Activated CD8-positive, alpha-beta memory T cell treated with anti-CD3 and anti-CD28 coated beads, Interleukin-2, amount 50 U/mL, for 1 hour (primary cell): ENCODE measurements at regions not wholly inside any gene's neighbourhood (a gene's known extent, or its start where the extent isn't known, plus 50 kb on each side); places are given as distances from the start of the nearest gene placed in this dataset.
"Not testable (repeated sequence)": the region's sequence is repeated elsewhere in the genome, so short reads cannot be mapped to it uniquely, and the experiment has no call there.

ENCODE experiments used
- DNase-seq: peaks from one replicate; pipeline ENCODE4 v3.0.0-alpha.2; 2020; ENCODE audit errors: extremely low read depth

DNA sequence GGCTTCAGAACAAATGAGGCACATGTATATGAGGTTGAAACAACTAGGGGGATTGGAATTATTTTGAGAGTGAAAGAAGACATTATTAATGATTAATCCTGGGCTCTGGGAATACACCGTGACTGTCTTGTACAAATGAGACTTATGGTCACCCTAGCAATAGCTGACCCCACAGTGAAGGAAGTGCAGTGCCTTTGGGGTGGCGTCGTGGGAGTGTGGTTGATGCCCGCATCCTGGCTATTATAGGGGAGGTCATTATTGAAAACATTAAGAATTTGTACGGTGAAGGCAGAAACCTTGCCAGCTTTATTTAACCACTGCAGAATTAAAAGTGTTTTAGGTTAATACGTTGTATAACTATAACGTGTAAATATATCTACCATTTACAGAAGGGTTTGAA lies 296.7 kb downstream of the CYRIA start:
- DNase-seq: no peak

DNA sequence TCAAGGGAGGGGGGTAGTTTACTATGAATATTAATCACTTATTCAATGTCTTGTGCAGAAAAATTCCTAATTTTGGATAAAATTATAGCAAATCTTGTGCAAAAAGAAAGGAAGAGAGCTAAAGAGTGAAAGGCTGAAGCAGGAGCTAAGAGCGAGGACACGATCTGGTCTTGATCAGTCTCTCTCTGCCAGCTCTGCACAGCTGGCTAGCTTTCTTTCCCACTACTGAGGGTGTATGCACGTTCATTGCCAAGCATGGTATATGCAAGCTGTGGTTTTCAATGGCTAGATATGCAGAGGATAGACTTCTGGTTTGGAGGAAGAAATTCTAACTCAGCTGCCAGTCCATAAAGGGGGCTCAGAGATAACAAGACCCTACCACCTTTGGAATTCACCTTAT lies 297.3 kb downstream of the CYRIA start:
- no peak for DNase-seq

DNA sequence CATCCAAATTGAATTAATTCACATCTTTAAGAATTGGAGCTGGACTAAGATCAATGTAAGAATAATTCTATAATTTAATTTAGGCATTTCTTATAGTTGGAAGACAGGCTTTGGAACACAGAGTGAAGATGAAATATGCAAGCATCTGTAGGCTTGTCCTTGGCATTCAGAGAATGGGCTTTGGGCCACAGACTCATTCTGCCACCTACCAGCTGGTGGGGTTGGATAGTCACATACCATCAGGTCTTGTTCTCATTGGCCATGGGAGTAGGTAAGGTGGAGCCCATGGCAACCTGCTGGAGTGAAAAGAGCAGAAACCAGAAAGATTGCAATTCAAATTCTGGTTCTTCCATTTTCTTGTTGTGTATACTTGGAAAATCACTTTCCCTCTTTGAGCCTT lies 300.3 kb downstream of the CYRIA start:
- no peak for DNase-seq

DNA sequence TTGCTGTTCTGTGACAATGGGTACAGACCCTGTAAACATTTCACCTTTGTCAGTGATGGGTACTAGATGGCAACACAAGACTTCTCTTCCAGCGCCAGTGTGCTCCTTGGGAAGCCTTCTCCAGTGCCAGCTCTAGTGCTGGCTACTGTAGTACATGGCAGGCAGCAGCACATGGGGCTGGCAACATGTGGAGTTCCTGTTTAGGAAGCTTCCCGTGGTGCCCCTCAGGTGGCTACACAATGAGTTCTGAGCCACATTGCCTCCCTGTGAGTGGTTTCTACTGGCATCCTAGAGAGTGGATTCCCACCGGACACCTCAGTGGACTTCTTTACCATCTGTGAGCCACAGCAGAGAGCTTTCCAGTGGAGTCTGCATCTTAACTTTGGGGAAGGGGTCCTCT lies 302.1 kb downstream of the CYRIA start:
- no peak for DNase-seq

DNA sequence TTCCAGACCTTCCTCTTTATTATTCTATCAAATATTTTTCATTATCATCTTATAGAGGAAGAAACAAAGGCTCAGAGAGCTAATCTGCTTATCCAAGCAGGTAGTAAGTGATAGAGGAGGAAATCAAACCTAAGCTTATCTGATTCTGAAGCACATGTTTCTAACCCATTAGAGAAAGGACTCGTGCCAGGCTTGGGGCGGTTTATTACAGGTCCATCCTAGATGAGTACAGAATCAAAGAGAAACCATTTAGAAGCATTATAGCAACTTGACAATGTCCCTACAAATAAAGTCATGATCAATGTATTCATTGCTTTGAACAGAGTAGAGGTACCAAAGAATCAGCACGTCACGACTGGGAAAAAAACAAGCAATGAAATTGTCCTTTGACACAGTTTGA lies 303.0 kb downstream of the CYRIA start:
- DNase-seq: no peak

DNA sequence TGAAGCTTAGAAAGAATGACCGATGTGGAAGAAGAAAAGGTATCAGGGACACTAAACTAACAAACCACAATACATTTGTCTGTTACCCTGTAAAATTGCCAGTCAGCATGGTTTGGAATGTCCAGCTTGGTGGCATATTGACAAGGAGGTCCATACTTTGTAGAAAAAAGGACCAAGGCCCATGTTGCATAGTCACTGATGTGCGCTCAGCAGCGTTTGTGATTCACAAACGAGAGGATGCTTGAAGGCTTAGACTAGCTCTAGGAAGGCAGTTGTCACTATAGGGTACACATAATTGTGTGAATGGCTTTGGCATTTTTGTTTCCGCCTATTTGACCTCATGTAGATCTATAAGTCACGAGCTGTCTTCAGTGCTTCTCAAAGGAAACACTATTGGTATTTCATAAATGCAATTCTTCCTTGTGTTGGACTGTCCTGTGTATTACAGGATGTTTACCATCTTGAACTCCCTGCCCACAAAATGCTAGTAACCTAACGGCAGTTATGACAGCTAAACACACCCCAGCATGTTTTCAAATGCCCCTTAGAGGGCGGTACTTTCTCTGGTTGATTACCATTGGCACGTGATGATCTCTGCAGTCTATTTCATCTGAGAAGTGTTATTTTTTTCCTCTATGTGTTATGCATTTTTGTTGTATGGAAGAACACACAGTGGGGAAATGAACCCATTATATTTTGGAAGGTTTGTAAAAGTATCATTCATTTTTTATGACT lies 304.2 kb downstream of the CYRIA start:
- DNase-seq: no peak

DNA sequence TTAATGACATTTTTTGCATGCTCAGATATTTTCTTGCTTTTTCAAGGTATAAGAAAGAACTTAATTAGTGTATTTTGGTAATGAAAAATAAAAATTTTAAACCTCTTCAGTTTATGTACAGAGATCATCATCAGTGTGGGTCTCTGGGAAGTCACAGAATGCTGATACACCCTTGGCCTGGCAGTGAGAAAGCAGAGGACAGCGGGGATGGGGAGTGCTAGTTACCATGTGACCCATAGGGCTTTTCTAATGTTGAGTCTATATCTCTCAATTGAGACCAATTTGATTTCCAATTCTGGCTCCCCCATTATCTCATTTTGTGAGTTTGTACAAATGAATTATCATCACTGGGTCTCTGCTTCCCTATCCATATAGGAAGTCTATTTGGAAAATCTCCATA lies 305.7 kb downstream of the CYRIA start:
- DNase-seq: no peak

DNA sequence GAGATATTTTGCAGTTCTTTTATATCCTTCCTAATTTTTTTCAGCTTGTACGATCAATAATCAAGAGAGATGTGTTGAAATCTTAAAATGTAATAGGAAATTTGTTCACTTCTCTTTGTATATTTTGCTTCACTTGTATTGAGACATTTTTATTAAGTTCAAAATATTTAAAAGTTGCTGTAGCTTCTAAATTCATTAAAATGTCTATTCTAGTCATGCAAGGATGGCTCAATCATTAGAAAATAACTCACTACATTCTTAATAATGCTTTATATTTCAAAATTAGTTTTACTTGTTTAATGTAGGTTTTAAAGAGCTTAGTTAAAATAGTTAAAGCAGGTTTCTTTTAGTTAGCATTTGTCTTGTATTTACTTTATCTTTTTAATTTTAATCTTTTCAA lies 308.4 kb downstream of the CYRIA start:
- DNase-seq: no peak

DNA sequence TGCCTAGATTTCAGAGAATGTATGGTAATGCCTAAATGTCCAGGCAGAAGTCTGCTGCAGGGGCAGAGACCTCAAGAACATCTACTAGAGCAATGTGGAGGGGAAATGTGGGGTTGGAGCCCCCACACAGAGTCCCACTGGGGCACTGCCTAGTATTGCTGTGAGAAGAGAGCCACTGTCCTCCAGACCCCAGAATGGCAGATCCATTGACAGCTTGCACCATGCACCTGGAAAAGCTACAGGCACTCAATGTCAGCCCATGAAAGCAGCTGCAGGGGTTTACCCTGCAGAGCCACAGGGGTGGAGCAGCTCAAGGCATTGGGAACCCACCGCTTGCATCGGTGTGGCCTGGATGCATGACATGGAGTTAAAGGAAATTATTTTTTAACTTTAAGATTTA lies 314.1 kb downstream of the CYRIA start:
- no peak for DNase-seq

DNA sequence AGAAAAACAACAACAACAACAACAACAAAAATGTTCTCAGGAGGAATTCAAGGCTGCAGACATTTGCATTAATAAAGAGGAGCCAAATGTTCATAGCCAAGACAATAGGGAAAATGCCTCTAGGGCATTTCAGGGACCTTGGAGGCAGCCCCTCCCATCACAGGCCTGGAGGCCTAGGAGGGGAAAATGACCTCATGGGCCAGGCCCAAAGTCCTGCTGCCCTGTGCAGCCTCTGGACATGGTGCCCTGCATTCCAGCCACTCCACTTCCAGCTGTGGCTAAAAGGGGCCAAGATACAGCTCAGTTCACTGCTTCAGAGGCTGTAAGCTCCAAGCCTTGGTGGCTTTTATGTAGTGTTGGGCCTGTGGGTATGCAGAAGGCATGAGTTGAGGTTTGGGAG lies 314.5 kb downstream of the CYRIA start:
- DNase-seq: no peak

DNA sequence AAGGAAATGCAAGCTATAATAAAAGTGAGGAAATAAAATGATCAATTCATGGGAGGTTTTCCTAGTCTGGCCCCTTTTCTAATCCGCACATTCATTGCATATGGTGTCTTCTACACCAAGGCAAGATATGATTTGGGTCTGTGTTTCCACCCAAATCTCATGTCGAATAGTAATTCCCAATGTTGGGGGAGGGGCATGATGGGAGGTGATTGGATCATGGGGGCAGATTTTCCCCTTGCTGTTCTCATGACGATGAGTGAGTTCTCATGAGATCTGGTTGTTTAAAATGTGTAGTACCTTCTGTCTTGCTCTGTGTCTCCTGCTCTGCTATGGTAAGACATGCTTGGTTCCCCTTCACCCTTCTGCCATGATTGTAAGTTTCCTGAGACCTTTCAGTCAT lies 315.4 kb downstream of the CYRIA start:
- no peak for DNase-seq

DNA sequence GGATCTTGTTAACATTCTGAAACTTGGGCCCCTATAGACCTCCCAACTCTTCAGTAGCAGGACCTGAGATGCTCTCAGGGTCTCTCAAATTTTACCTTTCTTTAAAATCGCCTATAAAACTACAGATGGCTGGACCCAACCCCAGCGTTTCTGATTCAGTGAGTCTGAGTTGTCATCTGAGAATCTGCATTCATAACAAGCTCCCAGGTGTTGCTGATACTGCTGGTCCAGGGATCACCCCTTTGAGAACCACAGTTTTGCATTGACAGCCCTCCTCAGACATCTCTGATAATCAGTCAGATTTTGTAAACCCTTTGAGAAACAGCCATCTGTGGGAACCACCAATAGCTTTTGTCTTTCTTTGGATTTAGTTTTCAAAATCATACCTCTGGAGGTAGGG lies 315.8 kb downstream of the CYRIA start:
- no peak for DNase-seq

DNA sequence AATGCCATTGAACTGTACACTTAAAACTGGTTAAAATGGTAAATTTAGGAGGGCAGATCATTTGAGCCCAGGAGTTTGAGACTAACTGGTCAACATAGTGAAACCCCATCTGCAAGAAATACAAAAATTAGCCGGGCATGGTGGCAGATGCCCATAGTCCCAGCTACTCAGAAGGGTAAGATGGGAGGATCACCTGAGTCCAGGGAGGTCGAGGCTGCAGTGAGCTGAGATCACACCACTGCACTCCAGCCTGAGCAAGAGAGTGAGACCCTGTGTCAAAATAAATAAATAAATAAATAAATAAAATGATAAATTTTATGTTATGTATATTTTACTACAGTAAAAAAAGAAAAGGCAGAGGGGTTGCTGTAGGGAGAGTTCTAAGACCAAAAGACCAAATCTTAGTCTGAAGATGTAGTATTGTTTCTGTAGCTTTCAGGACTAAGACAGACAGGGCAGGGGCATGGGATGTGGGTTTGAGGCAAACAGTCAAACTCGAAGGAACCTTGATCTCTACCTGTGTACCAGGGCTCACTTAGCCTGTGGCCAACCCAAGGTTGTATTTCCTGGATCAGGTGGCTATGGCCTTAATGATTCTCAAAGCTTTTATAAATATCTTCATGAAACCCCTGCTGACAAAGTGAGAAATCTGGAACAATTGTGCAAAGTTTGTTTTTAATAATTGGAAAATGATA lies 316.7 kb downstream of the CYRIA start:
- no peak for DNase-seq

DNA sequence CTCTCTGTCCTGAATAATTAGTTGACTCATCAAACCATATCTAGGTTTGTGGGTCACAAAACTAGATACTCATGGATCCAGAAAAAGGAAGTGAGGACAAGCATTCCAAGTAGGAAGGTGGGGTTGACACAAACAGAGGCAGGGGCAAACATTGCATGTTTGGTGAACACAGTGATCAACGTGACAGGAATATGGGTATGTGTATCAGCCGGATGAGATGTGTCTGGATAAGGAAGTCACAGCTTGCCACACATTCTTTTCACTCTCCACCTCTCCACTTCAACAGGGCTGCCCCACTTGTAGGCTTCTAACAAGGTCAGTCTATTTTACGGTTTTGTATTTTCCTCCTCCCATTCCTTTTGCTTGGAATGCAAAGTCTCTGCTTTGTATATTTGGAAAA lies 319.0 kb downstream of the CYRIA start:
- DNase-seq: no peak

DNA sequence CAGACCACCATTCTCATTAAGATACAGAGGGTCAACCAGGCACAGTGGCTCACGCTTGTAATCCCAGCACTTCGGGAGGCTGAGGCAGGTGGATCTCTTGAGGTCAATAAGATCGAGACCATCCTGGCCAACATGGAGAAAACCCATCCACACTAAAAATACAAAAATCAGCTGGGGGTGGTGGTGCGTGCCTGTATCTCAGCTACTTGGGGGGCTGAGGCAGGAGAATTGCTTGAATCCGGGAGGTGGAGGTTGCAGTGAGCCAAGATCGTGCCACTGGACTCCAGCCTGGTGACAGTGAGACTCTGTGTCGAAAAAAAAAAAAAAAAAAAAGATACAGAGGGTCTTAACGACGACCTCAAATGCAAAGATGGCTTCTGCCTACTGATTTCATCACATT lies 320.4 kb downstream of the CYRIA start:
- not testable (repeated sequence) for DNase-seq

DNA sequence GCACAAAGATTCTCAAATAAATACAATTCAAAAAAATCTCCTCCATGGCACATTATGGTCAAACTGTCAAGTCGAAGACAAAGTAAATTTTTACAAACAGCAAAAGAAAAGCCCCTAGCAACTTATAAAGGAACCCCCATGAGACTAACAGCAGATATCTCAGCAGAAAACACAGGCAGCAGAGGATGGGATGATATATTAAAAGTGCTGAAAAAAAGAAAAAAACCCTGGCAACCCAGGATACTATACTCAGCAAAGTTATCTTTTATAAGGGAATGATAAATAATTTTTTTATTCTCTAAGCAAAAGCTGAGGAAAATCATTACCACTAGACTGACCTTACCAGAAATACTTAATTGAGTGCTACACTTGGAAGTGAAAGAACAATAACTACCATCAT lies 326.4 kb downstream of the CYRIA start:
- no peak for DNase-seq

DNA sequence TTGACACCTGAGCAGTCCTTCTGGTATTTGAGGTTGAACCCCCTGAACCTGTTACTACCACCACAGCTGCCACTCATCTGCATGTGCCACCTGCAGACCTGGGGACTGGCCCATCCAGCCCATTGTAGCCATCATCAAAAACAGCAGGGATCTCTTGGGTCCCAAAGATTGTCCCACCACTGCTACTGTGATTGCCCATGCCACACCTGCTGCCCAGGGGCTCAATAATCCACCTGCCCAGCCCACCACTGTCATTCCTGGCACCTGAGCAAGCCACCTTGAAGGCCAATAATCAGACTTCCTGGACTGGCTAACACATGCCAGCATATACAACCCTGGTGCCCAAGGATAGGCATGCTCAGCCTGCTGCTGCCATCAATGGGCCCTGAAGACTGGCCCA lies 327.6 kb downstream of the CYRIA start:
- no peak for DNase-seq

DNA sequence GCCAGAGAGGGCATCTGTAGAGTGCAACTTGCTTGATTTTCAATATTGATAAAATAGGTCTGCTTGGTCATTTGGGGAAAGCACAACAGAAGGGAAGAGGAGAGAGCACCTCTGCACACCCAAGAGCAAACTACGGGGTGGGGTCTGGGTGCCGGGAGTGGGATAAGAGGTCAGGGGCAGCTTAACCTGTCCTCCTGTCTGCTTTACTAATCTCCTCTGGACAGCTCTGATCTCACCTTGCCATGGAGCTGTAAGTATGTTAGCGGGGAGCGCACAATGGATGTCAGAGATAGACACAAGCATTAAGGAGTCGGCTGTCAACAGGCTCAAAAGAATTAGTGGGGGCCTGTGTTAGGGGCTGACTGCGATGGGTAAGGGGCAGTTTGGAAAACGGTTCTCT lies 328.7 kb downstream of the CYRIA start:
- DNase-seq: no peak

DNA sequence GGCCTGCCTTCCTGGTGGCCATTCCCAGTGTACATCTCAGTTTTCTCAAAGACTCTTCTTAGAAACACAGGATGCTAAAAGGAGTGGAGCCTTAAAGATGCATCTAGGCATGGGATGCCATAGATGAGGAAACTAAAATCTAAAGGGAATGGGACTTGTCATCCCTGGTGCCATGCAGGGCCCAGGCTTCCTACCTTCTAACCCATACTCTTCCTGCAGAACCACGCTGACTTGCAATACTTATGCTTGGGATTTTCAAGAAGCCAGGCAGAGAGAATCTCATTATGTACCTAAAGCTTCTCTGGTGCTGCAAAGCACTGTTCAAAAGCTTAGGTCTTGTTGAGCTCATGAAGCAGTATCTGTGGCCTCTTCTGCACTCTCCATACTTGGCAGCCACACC lies 329.1 kb downstream of the CYRIA start:
- no peak for DNase-seq

DNA sequence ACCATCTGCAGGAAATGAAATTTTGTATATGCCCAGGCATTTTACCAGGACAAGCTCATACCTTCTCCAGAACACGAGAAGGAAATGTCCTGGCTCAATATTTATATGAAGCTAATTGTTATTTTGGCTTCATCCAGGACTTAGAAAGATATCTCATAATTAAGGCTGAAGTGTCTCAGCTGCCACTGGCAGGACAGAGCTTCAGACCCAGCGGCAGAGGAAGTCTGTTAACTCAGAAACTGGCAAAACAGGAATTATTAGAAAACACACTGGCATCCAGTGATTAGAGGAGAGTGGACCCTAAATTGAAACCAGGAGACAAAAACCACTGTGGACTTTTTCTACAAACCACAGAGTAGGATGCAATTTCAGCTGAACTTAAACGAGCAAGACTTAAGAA lies 329.7 kb downstream of the CYRIA start:
- DNase-seq: no peak

DNA sequence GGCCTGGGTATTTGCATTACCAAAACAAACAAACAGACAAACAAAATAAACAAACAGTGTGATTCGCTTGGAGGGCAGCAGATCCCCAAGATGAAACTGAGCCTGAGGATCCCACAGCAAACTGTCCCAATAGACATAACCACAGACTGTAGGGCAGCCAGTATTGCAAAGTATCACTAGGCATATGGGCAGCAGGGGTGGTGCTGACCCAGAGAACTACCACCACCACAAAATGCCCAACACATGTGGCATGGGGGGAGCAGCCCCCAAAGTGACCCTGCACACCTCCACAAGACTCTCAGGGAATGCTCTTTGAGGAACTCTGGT lies 330.1 kb downstream of the CYRIA start:
- DNase-seq: no peak

DNA sequence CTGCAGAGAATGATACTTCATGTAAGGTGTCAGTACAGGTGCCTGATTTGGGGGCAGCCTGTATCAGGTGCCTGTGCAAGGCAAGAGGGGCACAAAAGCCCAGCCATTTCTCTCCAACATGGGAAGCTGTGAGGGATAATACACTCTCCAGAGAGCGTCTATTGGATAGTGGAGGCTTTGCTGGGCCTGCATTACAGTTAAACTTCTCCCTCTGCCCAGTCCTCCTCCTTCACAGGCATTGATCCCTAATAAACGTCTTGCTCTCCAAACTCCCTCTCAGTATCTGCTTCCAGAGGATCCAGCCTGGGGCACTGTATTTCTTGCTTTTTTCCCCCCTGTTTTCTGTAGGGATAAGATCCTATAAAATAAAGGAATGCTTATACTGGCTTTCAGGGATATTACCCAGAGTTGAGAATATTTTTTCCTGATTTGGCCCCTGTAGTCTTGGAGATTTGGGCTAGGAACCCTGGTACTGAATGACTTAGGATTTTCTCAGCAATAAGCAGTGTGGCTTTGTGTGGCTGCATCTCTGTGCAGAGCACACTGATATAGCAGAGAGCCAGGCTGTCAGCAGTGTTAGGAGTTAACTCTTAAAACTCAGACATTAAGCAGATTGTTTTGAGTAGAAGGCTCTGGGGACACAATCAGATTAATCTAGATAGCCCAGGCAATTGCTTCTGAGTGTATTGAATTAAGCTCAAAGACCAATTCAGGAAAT lies 330.6 kb downstream of the CYRIA start:
- no peak for DNase-seq

DNA sequence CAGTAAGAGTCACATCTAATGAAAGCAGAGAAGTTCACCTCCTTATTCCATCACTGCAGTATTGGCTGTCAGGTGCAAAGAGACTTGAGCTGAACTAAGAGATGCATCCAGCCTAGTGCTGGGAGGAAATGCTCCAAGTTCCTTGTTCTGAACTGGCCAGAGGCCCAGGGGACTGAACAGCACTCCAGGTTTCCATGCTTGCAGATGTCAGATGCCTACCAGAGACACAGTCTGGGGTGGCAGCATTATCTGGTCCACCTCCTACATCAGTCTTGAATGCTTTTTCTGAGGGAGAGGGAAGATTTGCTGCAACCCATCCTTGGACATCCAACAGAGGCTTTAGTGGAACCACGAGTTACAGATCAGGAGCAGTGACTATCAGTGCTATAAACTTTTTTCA lies 331.3 kb downstream of the CYRIA start:
- DNase-seq: no peak
